SH-SY5Y (cell line): ENCODE measurements at regions not wholly inside any gene's neighbourhood (a gene's known extent, or its start where the extent isn't known, plus 50 kb on each side); places are given as distances from the start of the nearest gene placed in this dataset.

Experiments used
- GATA2 ChIP-seq: IDR thresholded peaks from 2 replicates; pipeline ENCODE4 v1.6.1; 2011; ENCODE audit warnings: mild to moderate bottlenecking, low read depth, low read length
- GATA3 ChIP-seq: IDR thresholded peaks from 2 replicates; pipeline ENCODE4 v1.6.1; 2011; ENCODE audit warnings: low read depth, mild to moderate bottlenecking, low read length, moderate library complexity

- no peak for TF ChIP-seq GATA3
- TF ChIP-seq GATA2, result no peak
These were observed 627.7 kb upstream of the KLF4 start for GRCh38 chr9:108117306-108117705.

- TF ChIP-seq GATA3 (no peak), GATA2 (no peak)
These were observed 624.0 kb upstream of the KLF4 start for GRCh38 chr9:108113596-108113995.

- TF ChIP-seq GATA2, result no peak
- TF ChIP-seq GATA3, result no peak
These were observed 620.5 kb upstream of the KLF4 start for GRCh38 chr9:108109927-108110690.

- TF ChIP-seq GATA2, result no peak
These were observed 619.4 kb upstream of the KLF4 start for GRCh38 chr9:108108852-108109448.

GRCh38 chr9:108108280-108108851, 618.8 kb upstream of the KLF4 start:
- TF ChIP-seq GATA3 (no peak), GATA2 (no peak)

GRCh38 chr9:108105885-108106284, 616.3 kb upstream of the KLF4 start:
- TF ChIP-seq GATA3 (no peak), GATA2 (no peak)

- no peak for TF ChIP-seq GATA3
- TF ChIP-seq GATA2, result no peak
These were observed 615.4 kb upstream of the KLF4 start for GRCh38 chr9:108104991-108105390.

- no peak for TF ChIP-seq GATA2
- TF ChIP-seq GATA3, result no peak
These were observed 613.6 kb upstream of the KLF4 start for GRCh38 chr9:108103046-108103693.

- TF ChIP-seq GATA3, result no peak
- TF ChIP-seq GATA2, result no peak
These were observed 611.8 kb upstream of the KLF4 start for GRCh38 chr9:108101410-108101809.

GRCh38 chr9:108100571-108100970, 611.0 kb upstream of the KLF4 start:
- TF ChIP-seq GATA3 (no peak), GATA2 (no peak)

GRCh38 chr9:108099854-108100253, 610.3 kb upstream of the KLF4 start:
- no peak for TF ChIP-seq GATA2
- no peak for TF ChIP-seq GATA3

GRCh38 chr9:108095496-108095895, 605.9 kb upstream of the KLF4 start:
- TF ChIP-seq GATA3, result no peak
- no peak for TF ChIP-seq GATA2

GRCh38 chr9:108094676-108094993, 605.1 kb upstream of the KLF4 start:
- TF ChIP-seq GATA2, result no peak
- TF ChIP-seq GATA3, result no peak

- TF ChIP-seq GATA3 (no peak), GATA2 (no peak)
These were observed 604.5 kb upstream of the KLF4 start for GRCh38 chr9:108093773-108094675.

GRCh38 chr9:108088916-108089315, 599.3 kb upstream of the KLF4 start:
- TF ChIP-seq GATA2 (no peak), GATA3 (no peak)
